AG09319 (cell line): ENCODE measurements at regions not wholly inside any gene's neighbourhood (a gene's known extent, or its start where the extent isn't known, plus 50 kb on each side); places are given as distances from the start of the nearest gene placed in this dataset.
"Not testable (repeated sequence)": the region's sequence is repeated elsewhere in the genome, so short reads cannot be mapped to it uniquely, and the experiment has no call there.

Source experiments
- DNase-seq: peaks from one replicate; pipeline ENCODE4 v3.0.0-alpha.2; 2010; ENCODE audit warnings: low read depth; ENCODE audit errors: extremely low read depth
- TF ChIP-seq, protein P1 (sequence below): IDR thresholded peaks from 2 replicates; pipeline ENCODE4 v1.5.1; 2011; ENCODE audit warnings: low read depth, mild to moderate bottlenecking, inconsistent platforms, low read length, moderate library complexity

DNA sequence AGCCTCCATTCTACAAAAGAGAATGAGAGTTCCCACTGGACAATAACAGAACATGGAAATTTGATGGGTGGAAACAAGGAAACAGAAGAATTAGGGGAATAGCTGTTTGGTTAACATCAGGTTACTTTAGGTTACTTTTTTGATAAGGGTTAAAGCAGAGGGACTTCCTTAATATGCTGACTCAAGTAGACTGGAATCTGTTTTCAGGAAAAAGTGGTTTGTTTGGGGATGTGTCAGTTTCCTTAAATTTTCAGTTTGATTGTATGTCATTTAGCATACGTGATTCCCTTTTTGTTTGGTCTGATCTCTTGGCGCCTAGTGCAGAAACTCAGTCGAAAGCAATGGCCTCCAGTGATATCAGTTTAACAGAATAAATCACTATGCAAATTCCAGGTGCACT is 411.8 kb upstream of the GRM7 start:
- DNase-seq, result no peak
- TF ChIP-seq, protein P1, sequence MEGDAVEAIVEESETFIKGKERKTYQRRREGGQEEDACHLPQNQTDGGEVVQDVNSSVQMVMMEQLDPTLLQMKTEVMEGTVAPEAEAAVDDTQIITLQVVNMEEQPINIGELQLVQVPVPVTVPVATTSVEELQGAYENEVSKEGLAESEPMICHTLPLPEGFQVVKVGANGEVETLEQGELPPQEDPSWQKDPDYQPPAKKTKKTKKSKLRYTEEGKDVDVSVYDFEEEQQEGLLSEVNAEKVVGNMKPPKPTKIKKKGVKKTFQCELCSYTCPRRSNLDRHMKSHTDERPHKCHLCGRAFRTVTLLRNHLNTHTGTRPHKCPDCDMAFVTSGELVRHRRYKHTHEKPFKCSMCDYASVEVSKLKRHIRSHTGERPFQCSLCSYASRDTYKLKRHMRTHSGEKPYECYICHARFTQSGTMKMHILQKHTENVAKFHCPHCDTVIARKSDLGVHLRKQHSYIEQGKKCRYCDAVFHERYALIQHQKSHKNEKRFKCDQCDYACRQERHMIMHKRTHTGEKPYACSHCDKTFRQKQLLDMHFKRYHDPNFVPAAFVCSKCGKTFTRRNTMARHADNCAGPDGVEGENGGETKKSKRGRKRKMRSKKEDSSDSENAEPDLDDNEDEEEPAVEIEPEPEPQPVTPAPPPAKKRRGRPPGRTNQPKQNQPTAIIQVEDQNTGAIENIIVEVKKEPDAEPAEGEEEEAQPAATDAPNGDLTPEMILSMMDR, result no peak

DNA sequence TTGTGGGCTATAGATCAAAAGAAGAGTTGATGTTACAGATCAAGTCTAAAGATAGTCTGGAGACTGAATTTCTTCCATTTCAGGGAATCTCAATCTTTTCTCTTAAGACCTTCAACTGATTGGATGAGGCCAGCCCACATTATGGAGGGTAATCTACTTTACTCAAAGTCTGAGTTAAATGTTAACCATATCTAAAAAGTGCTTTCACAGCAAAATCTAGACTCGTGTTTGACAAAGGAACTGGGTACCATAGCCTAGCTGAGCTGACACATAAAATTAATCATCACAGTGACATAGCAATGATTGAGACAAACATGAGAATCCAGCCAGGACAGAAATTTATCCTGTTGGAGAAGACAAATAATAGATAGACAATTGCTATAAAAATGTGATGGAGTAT is 407.9 kb upstream of the GRM7 start:
- DNase-seq, result no peak
- TF ChIP-seq, protein P1, result no peak

DNA sequence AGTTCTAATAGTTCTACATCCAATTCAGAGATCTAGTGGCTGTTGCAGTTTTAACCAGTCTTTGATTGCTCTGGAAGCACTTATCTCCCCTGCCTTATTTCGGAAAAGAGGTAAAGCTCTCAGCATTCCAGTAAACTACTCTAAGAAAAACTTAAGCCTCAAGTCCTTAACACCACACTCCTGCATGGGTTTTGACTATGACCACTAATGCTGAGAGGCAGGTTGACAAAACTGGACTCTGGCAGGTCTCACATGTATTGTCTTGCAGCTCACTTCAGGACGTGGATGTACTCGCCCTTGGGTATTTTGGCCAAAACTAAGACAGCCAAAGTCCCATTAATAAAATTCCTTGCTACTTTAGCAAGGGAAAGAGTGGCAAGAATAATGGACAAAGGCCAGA is 405.9 kb upstream of the GRM7 start:
- no peak for DNase-seq
- TF ChIP-seq, protein P1, result no peak

DNA sequence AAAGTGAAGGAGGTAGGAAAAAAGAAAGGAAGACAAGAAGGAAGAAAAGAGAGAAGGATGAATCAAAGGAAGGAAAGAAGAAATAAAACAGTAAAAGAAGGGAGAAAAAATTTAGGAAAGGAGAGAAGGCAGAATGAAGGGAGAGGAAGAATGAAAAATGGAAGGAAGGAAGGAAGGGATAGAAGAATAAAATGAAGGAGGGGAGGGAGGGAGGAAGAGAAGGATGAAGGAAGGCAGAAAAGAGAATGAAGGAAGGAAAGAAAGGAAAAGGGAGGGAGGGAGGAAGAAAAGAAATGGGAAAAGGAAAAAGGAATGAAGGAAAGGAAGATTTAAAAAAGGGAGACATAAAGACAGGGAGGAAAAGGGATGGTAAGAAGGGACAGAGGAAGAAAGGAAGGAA is 393.7 kb upstream of the GRM7 start:
- no peak for DNase-seq
- TF ChIP-seq, protein P1, result no peak

DNA sequence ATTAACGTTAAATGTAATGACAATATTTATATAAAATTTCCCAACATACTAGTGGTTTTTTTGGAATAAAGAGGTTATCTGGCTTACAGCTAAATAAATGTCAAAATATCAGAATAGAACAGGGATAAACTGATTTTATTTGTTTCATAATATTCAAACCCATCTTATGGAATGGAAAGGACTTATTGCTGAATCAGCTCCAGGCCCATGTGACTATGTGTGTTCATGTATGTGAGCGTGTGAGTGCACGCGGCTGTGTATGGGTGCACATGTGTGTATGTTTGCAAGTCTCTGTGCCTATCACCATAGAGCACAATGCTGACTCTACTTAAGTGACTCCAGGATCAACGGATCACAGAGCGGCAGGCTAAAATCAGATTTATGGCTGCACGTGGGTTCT is 392.3 kb upstream of the GRM7 start:
- TF ChIP-seq, protein P1, result no peak
- DNase-seq, result no peak

DNA sequence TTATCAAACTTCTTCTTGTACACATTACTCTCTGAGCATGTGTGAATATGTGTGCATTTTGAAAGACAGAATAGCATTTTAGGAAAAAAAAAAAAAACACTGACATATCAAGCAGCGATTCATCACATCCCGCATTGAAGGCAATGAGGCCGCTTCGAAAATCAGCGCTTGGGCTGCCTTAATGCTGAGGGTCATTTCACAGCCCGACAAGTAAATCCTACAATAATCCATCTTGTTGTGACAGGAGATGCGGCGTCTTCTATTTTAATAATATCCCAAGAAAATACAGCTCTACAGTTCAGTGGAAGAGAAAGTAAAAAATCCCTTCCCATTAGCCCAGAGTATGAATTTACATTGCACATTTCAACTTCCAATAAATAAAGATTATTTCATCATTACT is 389.2 kb upstream of the GRM7 start:
- no peak for DNase-seq
- TF ChIP-seq, protein P1, result no peak

DNA sequence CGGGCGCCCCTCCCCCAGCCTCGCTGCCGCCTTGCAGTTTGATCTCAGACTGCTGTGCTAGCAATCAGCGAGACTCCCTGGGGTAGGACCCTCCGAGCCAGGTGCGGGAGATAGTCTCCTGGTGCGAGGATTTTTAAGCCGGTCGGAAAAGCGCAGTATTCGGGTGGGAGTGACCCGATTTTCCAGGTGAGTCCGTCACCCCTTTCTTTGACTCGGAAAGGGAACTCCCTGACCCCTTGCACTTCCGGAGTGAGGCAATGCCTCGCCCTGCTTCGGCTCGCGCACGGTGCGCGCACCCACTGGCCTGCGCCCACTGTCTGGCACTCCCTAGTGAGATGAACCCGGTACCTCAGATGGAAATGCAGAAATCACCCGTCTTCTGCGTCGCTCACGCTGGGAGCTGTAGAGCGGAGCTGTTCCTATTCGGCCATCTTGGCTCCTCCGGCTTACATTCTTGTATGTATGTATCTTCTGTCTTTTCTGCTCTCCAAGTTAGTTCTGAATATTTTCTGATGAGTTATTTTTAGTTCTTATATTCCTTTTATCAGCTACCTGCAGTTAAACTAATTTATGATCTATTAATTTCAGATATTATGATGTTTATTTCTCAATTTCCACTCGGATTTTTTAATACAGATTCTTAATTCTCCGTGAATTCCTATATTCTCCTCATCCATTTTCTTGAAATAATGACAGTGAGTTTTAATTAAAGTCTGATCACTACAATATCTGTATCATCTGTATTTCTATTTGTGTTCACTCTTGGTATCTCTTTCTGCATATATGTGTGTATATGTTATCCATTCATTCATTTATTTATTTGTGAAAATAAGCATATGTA is 370.2 kb upstream of the GRM7 start:
- not testable (repeated sequence) for DNase-seq

DNA sequence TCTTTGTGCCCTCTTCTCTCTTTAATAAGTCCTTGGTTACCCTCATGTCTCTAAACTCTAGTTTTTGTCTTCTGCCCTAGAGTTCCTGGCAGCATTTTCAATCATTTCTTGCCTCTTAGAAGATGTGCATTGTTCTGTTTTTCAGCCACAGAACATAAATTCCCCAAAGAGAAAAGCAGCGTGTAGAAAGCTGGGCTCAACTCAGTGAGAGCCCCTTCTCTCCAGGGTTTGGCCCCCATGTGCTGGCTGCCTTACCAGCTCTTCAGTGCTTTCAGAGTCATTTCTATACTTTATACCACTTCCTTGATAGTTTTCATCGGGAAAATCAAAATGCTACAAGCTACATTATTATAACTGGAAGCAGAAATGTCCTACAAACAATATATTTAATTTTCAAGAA is 369.1 kb upstream of the GRM7 start:
- TF ChIP-seq, protein P1, result no peak
- DNase-seq, result no peak
